SK-N-MC (cell line): ENCODE measurements at regions not wholly inside any gene's neighbourhood (a gene's known extent, or its start where the extent isn't known, plus 50 kb on each side); places are given as distances from the start of the nearest gene placed in this dataset.

Experiments used
- DNase-seq: peaks from one replicate; pipeline ENCODE4 v3.0.0-alpha.2; 2011; ENCODE audit warnings: low read depth, low spot score
- H3K27ac ChIP-seq: fragments of 200-600 bp; sonication (generic); 2 replicates; pipeline ENCODE4 v1.5.1; 2016; ENCODE audit warnings: mixed run types
- H3K36me3 ChIP-seq: fragments of 200-600 bp; sonication (generic); 2 replicates; pipeline ENCODE4 v1.6.1; 2017; ENCODE audit warnings: antibody characterized with exemption, low read length, mixed read lengths; ENCODE audit not compliant: insufficient read depth
- H3K4me3 ChIP-seq: fragments of 200-600 bp; sonication (generic); 2 replicates; pipeline ENCODE4 v1.5.1; 2016
- H3K9ac ChIP-seq: fragments of 200-600 bp; sonication (generic); 2 replicates; pipeline ENCODE4 v1.8.0; 2017; ENCODE audit warnings: mixed run types, mixed read lengths; ENCODE audit not compliant: insufficient read length
- H3K9me3 ChIP-seq: fragments of 200-600 bp; sonication (generic); 2 replicates; pipeline ENCODE4 v1.6.1; 2017; ENCODE audit warnings: low read depth, mild to moderate bottlenecking, antibody characterized with exemption, low read length, moderate library complexity, mixed read lengths
- EZH2 ChIP-seq: fragments of 200-600 bp; sonication (generic); IDR thresholded peaks from one replicate; pipeline ENCODE4 v1.6.1; 2017; ENCODE audit warnings: antibody characterized with exemption
- FOXP2 ChIP-seq: optimal IDR thresholded peaks from 2 replicates; pipeline ENCODE3; 2011; ENCODE audit warnings: mild to moderate bottlenecking, moderate library complexity; ENCODE audit not compliant: insufficient read depth; ENCODE audit errors: extremely low read length, control extremely low read depth
- POLR2AphosphoS5 ChIP-seq: IDR thresholded peaks from 2 replicates; pipeline ENCODE4 v1.6.1; 2012; ENCODE audit warnings: mild to moderate bottlenecking, low read depth, low read length, borderline replicate concordance

DNA sequence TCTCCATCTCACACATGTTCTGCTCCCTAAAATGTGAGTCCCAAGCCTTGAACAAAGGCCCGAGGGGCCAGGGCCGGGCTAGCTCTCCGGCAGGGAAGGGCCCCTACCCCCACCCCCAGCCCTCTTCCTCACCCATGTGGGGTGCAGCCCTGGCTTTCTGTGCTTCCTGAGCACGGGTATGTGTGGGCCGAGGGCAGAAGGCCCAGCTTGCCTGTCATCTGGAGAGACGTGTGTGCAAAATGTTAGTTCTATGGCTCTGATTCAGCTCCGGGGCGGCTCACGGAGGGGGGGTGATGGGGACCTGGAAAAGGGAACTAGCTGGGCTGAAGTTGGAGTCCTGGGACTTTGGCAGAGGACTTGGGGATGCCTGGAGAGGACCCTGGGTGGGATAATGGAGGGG lies 90.3 kb upstream of the ARAP3 start:
- TF ChIP-seq EZH2 (no peak), FOXP2 (no peak), POLR2AphosphoS5 (no peak)
- Histone ChIP-seq H3K9ac (no peak overlapping the region), H3K4me3 (no peak overlapping the region), H3K27ac (no peak overlapping the region), H3K9me3 (no peaks in the 10 kb centered on the region), H3K36me3 (no peaks in the 10 kb centered on the region)
- DNase-seq = no peak

DNA sequence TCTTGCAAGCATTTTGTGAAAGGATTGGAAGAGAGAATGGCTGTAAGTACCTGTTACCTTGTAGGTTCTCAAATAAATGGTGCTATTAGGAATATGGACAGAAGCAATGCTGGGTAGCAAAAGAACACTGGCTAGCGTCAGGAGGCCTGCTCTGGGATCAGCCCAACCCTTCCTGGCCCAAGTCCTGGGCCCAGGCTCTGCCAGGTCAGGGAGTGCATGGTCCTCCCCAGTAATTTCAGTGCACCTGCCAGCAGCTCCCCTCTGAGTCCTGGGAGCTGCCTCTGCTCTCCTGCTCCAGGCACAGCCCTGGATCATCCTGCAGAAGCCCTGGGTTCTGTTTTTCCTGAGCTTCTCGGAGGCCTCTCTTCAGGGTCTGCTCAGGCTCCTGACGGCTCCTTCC lies 89.5 kb upstream of the ARAP3 start:
- Histone ChIP-seq H3K4me3 (no peak overlapping the region), H3K27ac (no peak overlapping the region), H3K36me3 (no peaks in the 10 kb centered on the region), H3K9ac (no peak overlapping the region), H3K9me3 (no peaks in the 10 kb centered on the region)
- TF ChIP-seq EZH2 (no peak), FOXP2 (no peak), POLR2AphosphoS5 (no peak)
- DNase-seq = no peak

DNA sequence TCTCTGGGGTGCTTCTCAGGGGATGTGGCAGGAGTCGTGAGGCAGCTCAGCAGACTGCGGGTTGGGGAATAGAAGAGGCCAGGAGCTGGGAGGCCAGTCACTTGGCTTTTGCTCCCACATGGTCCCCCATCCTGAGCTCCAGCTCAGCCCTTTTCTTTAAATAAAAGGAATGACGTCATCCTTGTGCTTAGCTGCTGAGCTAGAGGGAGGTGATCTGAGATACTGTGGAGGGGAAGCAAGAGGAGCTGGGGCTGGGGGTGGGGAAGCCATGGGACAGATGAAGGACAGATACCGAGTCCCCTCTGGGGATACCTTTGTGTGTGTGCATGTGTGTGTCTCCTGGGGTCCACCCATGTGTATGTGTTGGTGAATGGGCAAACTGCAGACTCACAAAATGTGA lies 89.0 kb upstream of the ARAP3 start:
- no peak overlapping the region for H3K9ac ChIP-seq
- H3K27ac ChIP-seq = no peak overlapping the region
- H3K4me3 ChIP-seq = no peak overlapping the region
- no peak for DNase-seq
- no peak for TF ChIP-seq POLR2AphosphoS5
- no peak for TF ChIP-seq EZH2
- TF ChIP-seq FOXP2 = no peak
- H3K9me3 ChIP-seq = no peaks in the 10 kb centered on the region
- H3K36me3 ChIP-seq = no peaks in the 10 kb centered on the region

DNA sequence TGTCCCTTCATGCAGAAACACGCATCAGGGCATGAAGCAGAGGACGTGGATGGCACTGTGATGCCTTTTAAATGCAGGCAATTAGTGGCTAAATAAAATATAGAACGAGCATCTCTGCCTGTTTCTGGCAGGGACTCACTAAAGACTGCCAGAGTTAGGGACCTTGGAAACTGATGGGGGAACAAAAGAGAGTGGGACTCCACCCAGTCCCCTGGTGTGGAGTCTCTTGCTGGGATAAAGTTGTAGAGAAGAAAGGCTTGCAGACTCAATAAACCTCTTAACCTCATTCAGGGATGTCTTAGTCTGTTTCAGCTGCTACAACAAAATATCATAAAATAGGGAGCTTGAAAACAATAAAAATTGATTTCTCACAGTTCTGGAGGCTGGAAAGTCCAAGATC lies 87.6 kb upstream of the ARAP3 start:
- H3K9ac ChIP-seq = no peak overlapping the region
- H3K27ac ChIP-seq = no peak overlapping the region
- no peak for TF ChIP-seq POLR2AphosphoS5
- TF ChIP-seq EZH2 = no peak
- no peak for TF ChIP-seq FOXP2
- no peaks in the 10 kb centered on the region for H3K36me3 ChIP-seq
- H3K4me3 ChIP-seq = no peak overlapping the region
- H3K9me3 ChIP-seq = no peaks in the 10 kb centered on the region
- no peak for DNase-seq

DNA sequence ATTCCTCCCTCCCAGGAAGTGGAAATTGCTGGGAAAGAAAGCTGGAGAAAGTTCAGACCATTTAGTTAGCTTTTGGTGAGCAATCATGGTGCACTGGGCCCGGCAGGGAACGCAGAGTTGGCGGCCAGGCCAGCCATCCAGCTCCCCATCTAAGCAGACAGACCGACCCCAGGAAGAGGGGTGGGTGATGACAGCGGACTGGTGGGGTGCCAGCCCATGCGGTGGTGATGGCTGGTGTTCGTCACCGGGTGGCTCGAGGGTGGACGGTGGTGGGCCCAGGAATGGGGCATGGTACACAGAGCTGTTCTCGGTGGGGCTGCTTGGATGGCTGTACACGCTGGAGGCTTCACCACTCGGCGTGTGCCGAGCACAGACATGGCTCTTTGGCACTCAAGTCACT lies 85.6 kb upstream of the ARAP3 start:
- H3K9ac ChIP-seq = no peak overlapping the region
- no peak for TF ChIP-seq FOXP2
- TF ChIP-seq EZH2 = no peak
- no peak for TF ChIP-seq POLR2AphosphoS5
- H3K9me3 ChIP-seq = no peaks in the 10 kb centered on the region
- H3K36me3 ChIP-seq = no peaks in the 10 kb centered on the region
- no peak overlapping the region for H3K4me3 ChIP-seq
- no peak for DNase-seq
- no peak overlapping the region for H3K27ac ChIP-seq

DNA sequence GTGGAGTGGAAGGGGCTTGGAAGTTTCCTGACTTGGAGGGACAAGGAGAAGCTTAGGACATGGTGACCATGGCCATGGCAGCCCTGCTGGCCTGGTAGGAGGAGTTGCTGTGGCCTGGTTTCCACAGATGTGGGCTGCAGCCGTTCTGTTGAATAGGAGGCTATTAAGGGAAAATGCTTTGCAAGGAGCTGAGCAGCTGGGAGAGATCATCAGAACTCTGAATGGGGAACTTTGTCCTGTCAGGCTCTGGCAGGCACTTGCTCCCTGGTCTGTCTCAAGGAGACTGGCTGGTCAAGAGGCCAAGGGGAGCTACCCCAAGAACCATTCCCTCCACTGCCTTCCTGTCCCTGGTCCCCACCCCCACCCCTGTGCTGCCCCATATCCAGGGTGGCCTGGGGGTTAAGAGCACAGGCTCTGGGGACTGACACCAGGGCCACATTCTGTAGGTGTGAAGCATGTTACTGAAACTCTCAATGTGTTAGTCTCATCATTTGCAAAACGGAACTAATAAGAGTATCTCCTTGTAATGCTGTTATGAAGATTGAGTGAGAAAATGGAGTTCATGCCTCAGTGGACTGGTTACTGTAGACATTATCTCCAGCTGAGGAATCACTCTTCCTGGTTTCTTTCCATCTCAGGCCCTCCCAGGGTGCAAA lies 84.0 kb upstream of the ARAP3 start:
- no peak overlapping the region for H3K4me3 ChIP-seq
- no peaks in the 10 kb centered on the region for H3K9me3 ChIP-seq
- H3K27ac ChIP-seq = no peak overlapping the region
- TF ChIP-seq FOXP2 = no peak
- TF ChIP-seq POLR2AphosphoS5 = no peak
- H3K36me3 ChIP-seq = no peaks in the 10 kb centered on the region
- H3K9ac ChIP-seq = no peak overlapping the region
- no peak for DNase-seq

DNA sequence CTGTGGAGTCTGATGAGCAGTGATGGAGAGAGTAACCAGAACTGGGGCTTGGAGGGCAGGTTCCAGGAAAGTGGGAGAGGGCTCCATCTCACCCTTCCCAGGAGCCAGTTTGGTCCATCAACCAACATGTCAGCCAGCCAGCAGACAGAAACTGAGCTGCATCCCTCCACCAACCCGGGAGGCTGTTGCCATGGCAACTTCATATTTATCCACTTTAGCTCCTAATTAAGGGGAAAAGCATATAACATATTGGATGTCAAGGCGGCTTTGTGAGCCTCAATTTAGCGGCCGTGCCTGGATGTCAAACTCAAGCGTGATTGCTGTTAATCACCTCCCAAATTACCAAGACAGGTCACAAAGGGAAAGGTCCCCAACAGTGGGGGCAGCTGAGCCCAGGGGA lies 81.5 kb upstream of the ARAP3 start:
- no peak overlapping the region for H3K9ac ChIP-seq
- DNase-seq = no peak
- H3K36me3 ChIP-seq = no peaks in the 10 kb centered on the region
- H3K4me3 ChIP-seq = no peak overlapping the region
- no peaks in the 10 kb centered on the region for H3K9me3 ChIP-seq
- no peak overlapping the region for H3K27ac ChIP-seq
- TF ChIP-seq FOXP2 (no peak), EZH2 (no peak), POLR2AphosphoS5 (no peak)

DNA sequence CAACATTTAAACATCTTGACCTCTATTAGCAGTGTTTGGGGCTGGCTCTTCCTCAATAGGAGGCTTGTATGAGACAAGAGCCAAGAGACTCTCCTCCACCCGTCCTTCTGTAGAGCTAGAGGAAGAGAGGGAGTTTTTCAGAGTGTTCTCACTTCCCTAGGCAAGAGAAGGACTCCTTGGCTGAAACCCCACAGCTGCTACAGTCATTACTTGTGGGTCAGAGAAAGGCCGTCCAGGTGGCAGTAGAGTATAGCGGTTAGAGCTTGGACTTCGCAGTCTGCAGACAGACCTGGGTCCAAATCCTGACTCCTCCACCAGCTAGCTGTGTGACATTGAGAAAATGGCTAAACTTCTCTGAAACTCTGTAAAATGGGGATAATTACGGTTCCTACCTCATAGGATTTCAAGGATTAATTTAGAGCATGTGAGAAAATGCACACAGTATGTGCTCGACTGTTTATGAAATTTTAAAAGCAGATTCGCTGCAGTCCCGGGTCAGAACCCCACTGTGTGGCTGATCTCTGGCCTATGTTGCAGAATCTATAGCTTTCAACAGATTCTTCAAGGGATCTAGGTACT lies 80.8 kb upstream of the ARAP3 start:
- Histone ChIP-seq H3K9me3 (no peaks in the 10 kb centered on the region), H3K27ac (no peak overlapping the region), H3K36me3 (no peaks in the 10 kb centered on the region), H3K4me3 (no peak overlapping the region), H3K9ac (no peak overlapping the region)
- no peak for DNase-seq
- no peak for TF ChIP-seq FOXP2
- no peak for TF ChIP-seq POLR2AphosphoS5
- TF ChIP-seq EZH2 = no peak

DNA sequence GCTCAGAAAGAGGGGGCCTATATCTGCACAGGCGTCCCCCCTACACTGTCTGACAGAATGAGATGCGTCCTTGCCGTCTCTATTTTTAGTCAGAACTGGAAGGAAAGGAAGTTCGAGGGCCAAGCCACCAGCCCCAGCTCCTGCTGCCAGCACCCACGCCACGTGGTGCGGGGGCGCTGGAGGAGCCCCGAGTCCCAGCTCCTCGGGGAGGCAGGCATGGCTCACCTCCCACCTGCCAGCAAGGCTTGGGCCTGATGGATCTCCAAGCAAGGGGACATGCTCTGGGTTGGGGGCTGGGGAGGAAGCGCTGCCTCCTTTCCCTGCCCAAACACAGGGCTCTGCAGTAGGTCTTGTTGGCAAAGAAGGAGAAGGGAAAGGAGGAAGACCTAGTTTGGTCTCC lies 80.3 kb upstream of the ARAP3 start:
- H3K36me3 ChIP-seq = no peaks in the 10 kb centered on the region
- no peak overlapping the region for H3K4me3 ChIP-seq
- H3K9me3 ChIP-seq = no peaks in the 10 kb centered on the region
- H3K27ac ChIP-seq = no peak overlapping the region
- H3K9ac ChIP-seq = no peak overlapping the region
- DNase-seq = no peak
- TF ChIP-seq POLR2AphosphoS5 = no peak
